Adrenal gland (tissue), 5 donors: ENCODE measurements at regions not wholly inside any gene's neighbourhood (a gene's known extent, or its start where the extent isn't known, plus 50 kb on each side); places are given as distances from the start of the nearest gene placed in this dataset.

Experiments used
- POLR2A ChIP-seq, 2 donors: fragments of 450-650 bp; IDR thresholded peaks; one replicate each; pipeline ENCODE4 v1.6.1; 2017; ENCODE audit warnings: antibody characterized with exemption in 2 of 2, mild to moderate bottlenecking in 2 of 2, moderate library complexity in 1 of 2
- TF ChIP-seq, protein P1 (sequence below), 6 experiments: fragments of 450-650 bp in 4 of 6; fragments of 200-600 bp in 2 of 6; sonication (generic) in 1 of 6; IDR thresholded peaks; 1 replicate in 5 of 6; 2 replicates in 1 of 6; pipeline versions ENCODE4 v1.5.1 to v1.8.0; 2016 to 2021; ENCODE audit warnings: antibody characterized with exemption in 6 of 6, mild to moderate bottlenecking in 2 of 6, moderate library complexity in 1 of 6
- donor health status: DM: no; HTN: no; CAD: no.

DNA sequence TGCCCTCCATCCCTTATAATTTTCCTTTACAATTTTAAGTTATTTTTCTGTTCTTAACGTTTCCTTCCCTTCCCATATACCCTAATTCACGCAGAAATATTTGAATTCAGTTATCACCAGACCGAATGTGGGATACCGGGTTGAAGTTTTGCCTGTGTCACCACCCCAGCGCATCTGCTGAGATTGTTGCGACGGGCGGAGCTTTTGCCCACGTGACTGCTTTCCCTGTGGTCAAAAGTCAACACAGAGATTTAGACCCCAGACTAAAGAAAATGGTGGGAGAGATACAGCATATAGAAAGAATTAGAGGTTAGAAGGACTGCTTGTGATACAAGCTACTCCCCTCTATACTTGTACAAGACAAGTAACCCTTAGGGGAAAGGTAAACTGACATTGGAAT lies 326.4 kb upstream of the CTNND2 start:
- TF ChIP-seq, protein P1, sequence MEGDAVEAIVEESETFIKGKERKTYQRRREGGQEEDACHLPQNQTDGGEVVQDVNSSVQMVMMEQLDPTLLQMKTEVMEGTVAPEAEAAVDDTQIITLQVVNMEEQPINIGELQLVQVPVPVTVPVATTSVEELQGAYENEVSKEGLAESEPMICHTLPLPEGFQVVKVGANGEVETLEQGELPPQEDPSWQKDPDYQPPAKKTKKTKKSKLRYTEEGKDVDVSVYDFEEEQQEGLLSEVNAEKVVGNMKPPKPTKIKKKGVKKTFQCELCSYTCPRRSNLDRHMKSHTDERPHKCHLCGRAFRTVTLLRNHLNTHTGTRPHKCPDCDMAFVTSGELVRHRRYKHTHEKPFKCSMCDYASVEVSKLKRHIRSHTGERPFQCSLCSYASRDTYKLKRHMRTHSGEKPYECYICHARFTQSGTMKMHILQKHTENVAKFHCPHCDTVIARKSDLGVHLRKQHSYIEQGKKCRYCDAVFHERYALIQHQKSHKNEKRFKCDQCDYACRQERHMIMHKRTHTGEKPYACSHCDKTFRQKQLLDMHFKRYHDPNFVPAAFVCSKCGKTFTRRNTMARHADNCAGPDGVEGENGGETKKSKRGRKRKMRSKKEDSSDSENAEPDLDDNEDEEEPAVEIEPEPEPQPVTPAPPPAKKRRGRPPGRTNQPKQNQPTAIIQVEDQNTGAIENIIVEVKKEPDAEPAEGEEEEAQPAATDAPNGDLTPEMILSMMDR (IDR thresholded peaks at IDR 0.05), result no peak
- TF ChIP-seq POLR2A (IDR thresholded peaks at IDR 0.05), result no peak
